Osteocyte (in vitro differentiated cells): ENCODE measurements at regions not wholly inside any gene's neighbourhood (a gene's known extent, or its start where the extent isn't known, plus 50 kb on each side); places are given as distances from the start of the nearest gene placed in this dataset.

Experiments used
- DNase-seq: peaks from one replicate; pipeline ENCODE4 v3.0.0; 2021; ENCODE audit warnings: mixed read lengths; ENCODE audit not compliant: unreplicated experiment; ENCODE audit errors: extremely low spot score
- H3K27ac Mint-ChIP-seq: one replicate; pipeline ENCODE4 v1.8.0; 2021; ENCODE audit warnings: mild to moderate bottlenecking, mixed read lengths; ENCODE audit not compliant: unreplicated experiment
- H3K27me3 Mint-ChIP-seq: one replicate; pipeline ENCODE4 v1.8.0; 2021; ENCODE audit warnings: mixed read lengths; ENCODE audit not compliant: unreplicated experiment
- H3K36me3 Mint-ChIP-seq: one replicate; pipeline ENCODE4 v1.8.0; 2021; ENCODE audit warnings: mixed read lengths; ENCODE audit not compliant: unreplicated experiment
- H3K4me1 Mint-ChIP-seq: one replicate; pipeline ENCODE4 v1.8.0; 2021; ENCODE audit warnings: mixed read lengths; ENCODE audit not compliant: unreplicated experiment
- H3K4me3 Mint-ChIP-seq: one replicate; pipeline ENCODE4 v1.8.0; 2021; ENCODE audit warnings: mild to moderate bottlenecking, moderate library complexity, mixed read lengths; ENCODE audit not compliant: unreplicated experiment
- H3K9me3 Mint-ChIP-seq: one replicate; pipeline ENCODE4 v1.8.0; 2021; ENCODE audit warnings: mixed read lengths; ENCODE audit not compliant: unreplicated experiment
- CTCF ChIP-seq: fragments of 200-600 bp; sonication (generic); IDR thresholded peaks from 2 replicates; pipeline ENCODE4 v1.5.0; 2021; ENCODE audit warnings: antibody characterized with exemption, mild to moderate bottlenecking, moderate library complexity

- TF ChIP-seq CTCF = no peak
- H3K9me3 Mint-ChIP-seq = no peaks in the 10 kb centered on the region
- H3K4me3 Mint-ChIP-seq = no peak overlapping the region
- no peaks in the 10 kb centered on the region for H3K36me3 Mint-ChIP-seq
- peaks cover 3% of the 10 kb centered on the region for H3K27me3 Mint-ChIP-seq
- no peak for DNase-seq
- H3K4me1 Mint-ChIP-seq = no peaks in the 10 kb centered on the region
- no peak overlapping the region for H3K27ac Mint-ChIP-seq
These were observed 299.7 kb downstream of the OTOL1 start for GRCh38 chr3:161796312-161796711.

- H3K27me3 Mint-ChIP-seq = peaks cover 3% of the 10 kb centered on the region
These were observed 300.2 kb downstream of the OTOL1 start for GRCh38 chr3:161796780-161797179.

DNA sequence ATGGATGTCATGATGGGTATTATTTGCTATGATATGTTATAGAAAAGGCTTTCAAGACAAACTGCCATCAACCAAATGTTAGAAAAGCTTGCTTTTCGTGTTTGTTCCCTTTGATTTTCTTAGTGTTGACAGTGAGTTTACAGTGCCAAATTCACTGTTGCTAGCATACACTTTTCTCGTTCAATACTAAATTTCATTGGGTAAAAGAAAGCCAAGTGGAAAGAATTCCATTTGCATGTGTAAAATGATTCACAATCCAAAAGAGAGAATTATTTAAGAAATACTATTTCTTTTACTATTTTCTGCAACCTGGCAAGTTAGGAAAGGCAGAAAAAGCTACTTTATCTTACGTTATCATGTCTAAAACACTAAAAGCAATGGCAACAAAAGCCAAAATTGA, 301.4 kb downstream of the OTOL1 start:
- H3K27ac Mint-ChIP-seq = no peak overlapping the region
- H3K36me3 Mint-ChIP-seq = no peaks in the 10 kb centered on the region
- no peaks in the 10 kb centered on the region for H3K9me3 Mint-ChIP-seq
- DNase-seq = no peak
- no peaks in the 10 kb centered on the region for H3K4me1 Mint-ChIP-seq
- no peak for TF ChIP-seq CTCF
- H3K4me3 Mint-ChIP-seq = no peak overlapping the region
- H3K27me3 Mint-ChIP-seq = peaks cover 6% of the 10 kb centered on the region

More at GRCh38 chr3:161796780-161797179, 300.2 kb downstream of the OTOL1 start:
- Mint-ChIP-seq H3K27ac (no peak overlapping the region), H3K4me3 (no peak overlapping the region), H3K4me1 (no peaks in the 10 kb centered on the region), H3K9me3 (no peaks in the 10 kb centered on the region), H3K36me3 (no peaks in the 10 kb centered on the region)
- TF ChIP-seq CTCF = no peak
- DNase-seq = no peak

DNA sequence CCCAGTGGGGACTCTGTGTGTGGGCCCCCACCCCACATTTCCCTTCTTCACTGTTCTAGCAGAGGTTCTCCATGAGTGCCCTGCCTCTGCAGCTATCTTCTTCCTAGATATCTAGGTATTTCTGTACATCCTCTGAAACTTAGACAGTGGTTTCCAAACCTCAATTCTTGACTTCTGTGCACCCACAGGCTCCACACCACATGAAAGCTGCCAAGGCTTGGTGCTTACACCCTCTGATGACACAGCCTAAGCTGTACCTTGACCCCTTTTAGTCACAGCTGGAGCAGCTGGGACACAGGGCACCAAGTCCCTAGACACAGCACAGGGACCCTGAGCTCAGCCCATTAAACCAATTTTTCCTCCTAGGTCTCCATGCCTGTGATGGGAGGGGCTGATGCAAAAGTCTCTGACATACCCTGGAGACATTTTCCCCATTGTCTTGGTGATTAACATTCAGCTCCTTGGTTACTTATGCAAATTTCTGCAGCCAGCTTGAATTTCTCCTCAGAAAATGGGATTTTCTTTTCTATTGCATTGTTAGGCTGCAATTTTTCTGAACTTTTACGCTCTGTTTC, 304.5 kb downstream of the OTOL1 start:
- TF ChIP-seq CTCF = no peak
- H3K36me3 Mint-ChIP-seq = no peaks in the 10 kb centered on the region
- H3K4me1 Mint-ChIP-seq = no peaks in the 10 kb centered on the region
- H3K9me3 Mint-ChIP-seq = no peaks in the 10 kb centered on the region
- H3K27me3 Mint-ChIP-seq = peaks cover 7% of the 10 kb centered on the region
- DNase-seq = no peak
- no peak overlapping the region for H3K4me3 Mint-ChIP-seq
- H3K27ac Mint-ChIP-seq = no peak overlapping the region

DNA sequence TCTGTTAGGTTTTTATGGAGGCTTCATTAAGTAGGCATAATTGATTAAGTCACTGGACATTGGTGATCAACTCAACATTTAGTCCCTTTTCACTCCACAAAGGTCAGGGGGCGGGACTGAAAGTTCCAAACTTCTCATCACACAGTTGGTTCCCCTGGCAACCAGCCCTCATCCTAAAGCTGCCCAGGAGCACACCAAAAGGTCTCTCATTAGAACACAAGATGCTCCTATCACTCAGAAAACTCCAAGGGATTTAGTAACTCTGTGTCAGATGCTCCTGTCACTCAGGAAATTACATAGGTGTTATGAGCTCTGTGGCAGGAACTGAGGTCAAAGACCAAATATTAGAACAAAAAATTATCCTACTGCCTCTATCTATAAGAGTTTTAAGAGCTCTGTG, 321.5 kb downstream of the OTOL1 start:
- H3K4me3 Mint-ChIP-seq = no peak overlapping the region
- no peak for TF ChIP-seq CTCF
- no peaks in the 10 kb centered on the region for H3K9me3 Mint-ChIP-seq
- H3K4me1 Mint-ChIP-seq = no peaks in the 10 kb centered on the region
- H3K27ac Mint-ChIP-seq = no peak overlapping the region
- DNase-seq = no peak
- H3K27me3 Mint-ChIP-seq = peaks cover 7% of the 10 kb centered on the region
- no peaks in the 10 kb centered on the region for H3K36me3 Mint-ChIP-seq
